Colonic mucosa (tissue), 4 donors: ENCODE measurements at regions not wholly inside any gene's neighbourhood (a gene's known extent, or its start where the extent isn't known, plus 50 kb on each side); places are given as distances from the start of the nearest gene placed in this dataset.

Experiments used
- DNase-seq: peaks from one replicate; pipeline ENCODE4 v3.0.0-alpha.2; 2020
- H3K27ac ChIP-seq: fragments of 200-600 bp; one replicate; pipeline ENCODE4 v1.8.0; 2021
- H3K27me3 ChIP-seq: fragments of 200-600 bp; one replicate; pipeline ENCODE4 v1.8.0; 2021
- H3K36me3 ChIP-seq: fragments of 200-600 bp; one replicate; pipeline ENCODE4 v1.8.0; 2021
- H3K4me1 ChIP-seq: fragments of 200-600 bp; one replicate; pipeline ENCODE4 v1.8.0; 2021; ENCODE audit warnings: mild to moderate bottlenecking
- H3K4me3 ChIP-seq: fragments of 200-600 bp; one replicate; pipeline ENCODE4 v1.8.0; 2021
- H3K9ac ChIP-seq, 2 donors: one replicate each; pipeline ENCODE4 v1.7.0; 2013; ENCODE audit warnings: control low read depth in 2 of 2, low read depth in 2 of 2, low read length in 2 of 2
- H3K9me3 ChIP-seq: fragments of 200-600 bp; one replicate; pipeline ENCODE4 v1.8.0; 2021
- CTCF ChIP-seq: fragments of 200-600 bp; IDR thresholded peaks from one replicate; pipeline ENCODE4 v1.8.0; 2022; ENCODE audit warnings: antibody characterized with exemption, mild to moderate bottlenecking
- intact Hi-C: fragments of 100-400 bp; cut with DNase I; formaldehyde crosslinking; loops from one replicate; pipeline ENCODE4 v1.14.1; 2022
- donor health status: healthy.
- donor health status: DM: no; HTN: no; CAD: no.
- donor health status: DM: no; HTN: no; CAD: no.

GRCh38 chr1:244230470-244230869 lies 179.4 kb downstream of the ZBTB18 start:
- no peaks in the 10 kb centered on the region for H3K36me3 ChIP-seq
- H3K27me3 ChIP-seq = no peaks in the 10 kb centered on the region
- no peaks in the 10 kb centered on the region for H3K4me1 ChIP-seq
- no peak for DNase-seq
- intact Hi-C loops = no loop called here
- H3K9ac ChIP-seq = no peak overlapping the region
- TF ChIP-seq CTCF = no peak
- no peaks in the 10 kb centered on the region for H3K9me3 ChIP-seq
- no peak overlapping the region for H3K27ac ChIP-seq
- H3K4me3 ChIP-seq = no peak overlapping the region

- no peak for TF ChIP-seq CTCF
- intact Hi-C loops = no loop called here
- Histone ChIP-seq H3K27ac (no peak overlapping the region), H3K4me1 (no peaks in the 10 kb centered on the region), H3K9me3 (no peaks in the 10 kb centered on the region), H3K27me3 (no peaks in the 10 kb centered on the region), H3K4me3 (no peak overlapping the region), H3K9ac (no peak overlapping the region), H3K36me3 (no peaks in the 10 kb centered on the region)
- DNase-seq = no peak
Measured at GRCh38 chr1:244231193-244231571, 180.1 kb downstream of the ZBTB18 start.

- Histone ChIP-seq H3K4me1 (no peaks in the 10 kb centered on the region), H3K4me3 (no peak overlapping the region), H3K9ac (no peak overlapping the region), H3K27me3 (no peaks in the 10 kb centered on the region), H3K27ac (no peak overlapping the region), H3K9me3 (no peaks in the 10 kb centered on the region), H3K36me3 (no peaks in the 10 kb centered on the region)
- no peak for DNase-seq
- intact Hi-C loops = no loop called here
- TF ChIP-seq CTCF = no peak
Measured at GRCh38 chr1:244231572-244232315, 180.7 kb downstream of the ZBTB18 start.

GRCh38 chr1:244234009-244234643 lies 183.0 kb downstream of the ZBTB18 start:
- H3K27ac ChIP-seq = no peak overlapping the region
- intact Hi-C loops = no loop called here
- no peak for DNase-seq
- H3K4me1 ChIP-seq = no peaks in the 10 kb centered on the region
- no peak overlapping the region for H3K4me3 ChIP-seq
- no peaks in the 10 kb centered on the region for H3K27me3 ChIP-seq
- no peak overlapping the region for H3K9ac ChIP-seq
- H3K36me3 ChIP-seq = no peaks in the 10 kb centered on the region
- no peak for TF ChIP-seq CTCF
- no peaks in the 10 kb centered on the region for H3K9me3 ChIP-seq

GRCh38 chr1:244235157-244235556 lies 184.1 kb downstream of the ZBTB18 start:
- no peak for TF ChIP-seq CTCF
- no peaks in the 10 kb centered on the region for H3K4me1 ChIP-seq

More at GRCh38 chr1:244235157-244235556, 184.1 kb downstream of the ZBTB18 start:
- H3K27ac ChIP-seq = no peak overlapping the region
- H3K27me3 ChIP-seq = no peaks in the 10 kb centered on the region
- H3K9me3 ChIP-seq = no peaks in the 10 kb centered on the region
- no peak overlapping the region for H3K9ac ChIP-seq
- intact Hi-C loops = no loop called here
- H3K36me3 ChIP-seq = no peaks in the 10 kb centered on the region
- no peak overlapping the region for H3K4me3 ChIP-seq
- DNase-seq = no peak
